Esophagus muscularis mucosa (tissue), 4 donors: ENCODE measurements at regions not wholly inside any gene's neighbourhood (a gene's known extent, or its start where the extent isn't known, plus 50 kb on each side); places are given as distances from the start of the nearest gene placed in this dataset.

Source experiments
- EP300 ChIP-seq: sonication (generic); formaldehyde crosslinking; IDR thresholded peaks from one replicate; pipeline ENCODE4 v1.6.1; 2017; ENCODE audit warnings: antibody characterized with exemption
- POLR2A ChIP-seq: fragments of 450-650 bp; IDR thresholded peaks from one replicate; pipeline ENCODE4 v1.6.1; 2017; ENCODE audit warnings: antibody characterized with exemption, moderate library complexity, mild to moderate bottlenecking, low read depth
- POLR2AphosphoS5 ChIP-seq, 2 donors: sonication (generic); formaldehyde crosslinking; IDR thresholded peaks; one replicate each; pipeline ENCODE4 v1.6.1; 2017; ENCODE audit warnings: antibody characterized with exemption in 2 of 2
- TF ChIP-seq, protein P1 (sequence below), 3 experiments: fragments of 200-600 bp in 2 of 3; fragments of 450-650 bp in 1 of 3; sonication (generic) in 2 of 3; IDR thresholded peaks; one replicate each; pipeline ENCODE4 v1.5.1; 2017 to 2019; ENCODE audit warnings: antibody characterized with exemption in 3 of 3, mild to moderate bottlenecking in 2 of 3, moderate library complexity in 1 of 3

GRCh38 chr2:100761365-100761764 is 58.6 kb upstream of the NPAS2 start:
- TF ChIP-seq, protein P1, sequence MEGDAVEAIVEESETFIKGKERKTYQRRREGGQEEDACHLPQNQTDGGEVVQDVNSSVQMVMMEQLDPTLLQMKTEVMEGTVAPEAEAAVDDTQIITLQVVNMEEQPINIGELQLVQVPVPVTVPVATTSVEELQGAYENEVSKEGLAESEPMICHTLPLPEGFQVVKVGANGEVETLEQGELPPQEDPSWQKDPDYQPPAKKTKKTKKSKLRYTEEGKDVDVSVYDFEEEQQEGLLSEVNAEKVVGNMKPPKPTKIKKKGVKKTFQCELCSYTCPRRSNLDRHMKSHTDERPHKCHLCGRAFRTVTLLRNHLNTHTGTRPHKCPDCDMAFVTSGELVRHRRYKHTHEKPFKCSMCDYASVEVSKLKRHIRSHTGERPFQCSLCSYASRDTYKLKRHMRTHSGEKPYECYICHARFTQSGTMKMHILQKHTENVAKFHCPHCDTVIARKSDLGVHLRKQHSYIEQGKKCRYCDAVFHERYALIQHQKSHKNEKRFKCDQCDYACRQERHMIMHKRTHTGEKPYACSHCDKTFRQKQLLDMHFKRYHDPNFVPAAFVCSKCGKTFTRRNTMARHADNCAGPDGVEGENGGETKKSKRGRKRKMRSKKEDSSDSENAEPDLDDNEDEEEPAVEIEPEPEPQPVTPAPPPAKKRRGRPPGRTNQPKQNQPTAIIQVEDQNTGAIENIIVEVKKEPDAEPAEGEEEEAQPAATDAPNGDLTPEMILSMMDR (IDR thresholded peaks at IDR 0.05), result no peak
- no peak for TF ChIP-seq EP300
- TF ChIP-seq POLR2AphosphoS5 (IDR thresholded peaks at IDR 0.05), result no peak
- no peak for TF ChIP-seq POLR2A
